HCT116 (cell line): ENCODE measurements at regions not wholly inside any gene's neighbourhood (a gene's known extent, or its start where the extent isn't known, plus 50 kb on each side); places are given as distances from the start of the nearest gene placed in this dataset.

Experiments used
- ATAC-seq: fragments of 200-7000 bp; cut with Tn5 transposase; 2 replicates; pipeline ENCODE4 v1.9.1; 2020; ENCODE audit warnings: mild to moderate bottlenecking, moderate library complexity
- BruUV-seq: library from RNA; stranded (reverse); fragments of 400-500 nt; replicated peaks from 2 replicates; lab custom pipeline; 2021; lab: Mats Ljungman, UMichigan
- CTCF ChIA-PET: fragments of 300-600 bp; sonication (Branson Sonifier 250); formaldehyde crosslinking; loops from one replicate; lab custom pipeline; 2021; ENCODE audit warnings: antibody characterized with exemption; lab: Charles Lee
- POLR2A ChIA-PET: fragments of 300-600, 350-600 bp; sonication (Branson Sonifier 250); formaldehyde crosslinking; loops from one replicate; lab custom pipeline; 2021; ENCODE audit warnings: antibody characterized with exemption; lab: Charles Lee
- RAD21 ChIA-PET, 2 experiments: fragments of 300-600 bp; sonication (Branson Sonifier 250); formaldehyde crosslinking; loops; one replicate each; lab custom pipeline; 2023; ENCODE audit warnings: low total read pairs in 2 of 2; ENCODE audit not compliant: uncharacterized antibody in 2 of 2, unreplicated experiment in 2 of 2, low non-redundant PET in 1 of 2; lab: Charles Lee
- DNase-seq: peaks from one replicate; pipeline ENCODE4 v3.0.0-alpha.2; 2010; ENCODE audit warnings: low read depth, low spot score
- H2AFZ ChIP-seq: fragments of 200-600 bp; shearing (Covaris generic), sonication (generic); 2 replicates; pipeline ENCODE4 v1.6.1; 2017; ENCODE audit warnings: low read depth, mixed run types, mixed read lengths, antibody characterized with exemption, low read length; ENCODE audit not compliant: poor library complexity, severe bottlenecking
- H3K27ac ChIP-seq: 2 replicates; pipeline ENCODE4 v1.5.1; 2012; ENCODE audit warnings: low read depth, low read length
- H3K27me3 ChIP-seq: fragments of 200-600 bp; sonication (generic); 2 replicates; pipeline ENCODE4 v1.6.1; 2016; ENCODE audit warnings: mixed run types, low read length, mixed read lengths; ENCODE audit not compliant: insufficient read depth
- H3K36me3 ChIP-seq, 2 experiments: fragments of 200-500 bp in 1 of 2; fragments of 200-600 bp in 1 of 2; sonication (Bioruptor generic) in 1 of 2; sonication (generic) in 1 of 2; 2 replicates each; pipeline versions ENCODE4 v1.5.1 to v1.6.1; 2014 to 2016; ENCODE audit warnings: low read length in 2 of 2, inconsistent platforms in 1 of 2, mixed read lengths in 1 of 2, mixed run types in 1 of 2; ENCODE audit not compliant: insufficient read depth in 2 of 2, control insufficient read depth in 1 of 2
- H3K4me1 ChIP-seq, 2 experiments: fragments of 200-600 bp in 1 of 2; sonication (generic) in 1 of 2; 2 replicates each; pipeline versions ENCODE4 v1.5.1 to v1.6.1; 2012 to 2017; ENCODE audit warnings: low read length in 2 of 2, inconsistent platforms in 1 of 2, mild to moderate bottlenecking in 1 of 2, mixed read lengths in 1 of 2, mixed run types in 1 of 2, moderate library complexity in 1 of 2; ENCODE audit not compliant: insufficient read depth in 2 of 2, control insufficient read depth in 1 of 2
- H3K4me2 ChIP-seq: fragments of 200-600 bp; sonication (generic); 2 replicates; pipeline ENCODE4 v1.6.1; 2017; ENCODE audit warnings: mixed run types, low read length, mixed read lengths
- H3K4me3 ChIP-seq, 2 experiments: fragments of 200-600 bp in 1 of 2; sonication (generic) in 1 of 2; replicated peaks in 1 of 2; 2 replicates each; pipeline ENCODE4 v1.5.1; 2011 to 2016; ENCODE audit warnings: low read length in 2 of 2, control low read depth in 1 of 2, low read depth in 1 of 2, mild to moderate bottlenecking in 1 of 2, mixed read lengths in 1 of 2, mixed run types in 1 of 2
- H3K79me2 ChIP-seq: fragments of 200-600 bp; sonication (generic); 2 replicates; pipeline ENCODE4 v1.6.1; 2017; ENCODE audit warnings: mild to moderate bottlenecking, mixed run types, low read length, moderate library complexity, mixed read lengths; ENCODE audit not compliant: insufficient read depth
- H3K9ac ChIP-seq: fragments of 200-600 bp; sonication (generic); 2 replicates; pipeline ENCODE4 v1.6.1; 2016; ENCODE audit warnings: low read length, mixed read lengths
- H3K9me2 ChIP-seq: fragments of 200-600 bp; sonication (generic), shearing (Covaris generic); 2 replicates; pipeline ENCODE4 v1.6.1; 2017; ENCODE audit warnings: mixed run types, mild to moderate bottlenecking, moderate library complexity; ENCODE audit not compliant: insufficient read depth
- H3K9me3 ChIP-seq, 2 experiments: fragments of 200-500 bp in 1 of 2; fragments of 200-600 bp in 1 of 2; sonication (Bioruptor generic) in 1 of 2; sonication (generic) in 1 of 2; 2 replicates each; pipeline ENCODE4 v1.6.1; 2014 to 2017; ENCODE audit warnings: low read length in 2 of 2, mixed read lengths in 2 of 2, inconsistent platforms in 1 of 2, low read depth in 1 of 2, mild to moderate bottlenecking in 1 of 2, mixed run types in 1 of 2, moderate library complexity in 1 of 2; ENCODE audit not compliant: control insufficient read depth in 1 of 2, insufficient read depth in 1 of 2
- H4K20me1 ChIP-seq: fragments of 200-600 bp; sonication (generic), shearing (Covaris generic); 2 replicates; pipeline ENCODE4 v1.6.1; 2017; ENCODE audit warnings: mixed run types, mild to moderate bottlenecking, moderate library complexity; ENCODE audit not compliant: insufficient read depth
- CTCF ChIP-seq, 3 experiments: fragments of 200-600 bp in 1 of 3; sonication (generic) in 1 of 3; IDR thresholded peaks in 2 of 3; conservative IDR thresholded peaks in 1 of 3; 2 replicates each; pipeline ENCODE4 v1.5.1; 2012 to 2017; ENCODE audit warnings: low read depth in 2 of 3, low read length in 2 of 3, antibody characterized with exemption in 1 of 3, borderline replicate concordance in 1 of 3, control low read depth in 1 of 3, mild to moderate bottlenecking in 1 of 3, mixed read lengths in 1 of 3, mixed run types in 1 of 3, moderate library complexity in 1 of 3; ENCODE audit not compliant: insufficient read depth in 1 of 3
- EGR1 ChIP-seq: IDR thresholded peaks from 2 replicates; pipeline ENCODE4 v1.6.1; 2012; ENCODE audit warnings: low read depth
- EZH2 ChIP-seq: fragments of 200-600 bp; sonication (generic); IDR thresholded peaks from 2 replicates; pipeline ENCODE4 v1.6.1; 2017; ENCODE audit warnings: antibody characterized with exemption, mixed run types
- EZH2phosphoT487 ChIP-seq: fragments of 200-600 bp; IDR thresholded peaks from 2 replicates; pipeline ENCODE4 v1.6.1; 2018; ENCODE audit warnings: antibody characterized with exemption, borderline replicate concordance
- FOSL1 ChIP-seq: IDR thresholded peaks from 2 replicates; pipeline ENCODE4 v1.6.1; 2012; ENCODE audit warnings: low read depth
- JUND ChIP-seq: IDR thresholded peaks from 2 replicates; pipeline ENCODE4 v1.6.1; 2012
- MAX ChIP-seq: IDR thresholded peaks from 2 replicates; pipeline ENCODE4 v1.6.1; 2012
- POLR2A ChIP-seq: IDR thresholded peaks from 2 replicates; pipeline ENCODE4 v1.7.0; 2011; ENCODE audit warnings: borderline replicate concordance; ENCODE audit not compliant: insufficient read depth, insufficient read length; ENCODE audit errors: extremely low read depth
- REST ChIP-seq: IDR thresholded peaks from 2 replicates; pipeline ENCODE4 v1.6.1; 2012; ENCODE audit warnings: low read depth
- SP1 ChIP-seq: IDR thresholded peaks from 2 replicates; pipeline ENCODE4 v1.6.1; 2012; ENCODE audit warnings: low read depth
- SRF ChIP-seq: IDR thresholded peaks from 2 replicates; pipeline ENCODE4 v1.6.1; 2012; ENCODE audit warnings: low read depth
- TCF7L2 ChIP-seq: IDR thresholded peaks from 2 replicates; pipeline ENCODE4 v1.7.0; 2011; ENCODE audit warnings: borderline replicate concordance, inconsistent platforms; ENCODE audit not compliant: insufficient read depth, insufficient read length; ENCODE audit errors: extremely low read depth
- YY1 ChIP-seq: IDR thresholded peaks from 2 replicates; pipeline ENCODE4 v1.6.1; 2011; ENCODE audit warnings: low read length, low read depth, moderate library complexity, mild to moderate bottlenecking; ENCODE audit not compliant: insufficient replicate concordance; ENCODE audit errors: extremely low read depth
- ZBTB33 ChIP-seq: IDR thresholded peaks from 2 replicates; pipeline ENCODE4 v1.6.1; 2011; ENCODE audit warnings: mild to moderate bottlenecking, low read length, moderate library complexity; ENCODE audit not compliant: insufficient replicate concordance; ENCODE audit errors: extremely low read depth
- ZFX ChIP-seq: fragments of 450-650 bp; IDR thresholded peaks from 2 replicates; pipeline ENCODE4 v1.6.1; 2017
- ZNF274 ChIP-seq: fragments of 200-500 bp; sonication (Bioruptor generic); IDR thresholded peaks from 2 replicates; pipeline ENCODE4 v1.6.1; 2014; ENCODE audit warnings: mild to moderate bottlenecking, low read depth, low read length, inconsistent platforms
- intact Hi-C: fragments of 100-400 bp; cut with micrococcal nuclease; formaldehyde crosslinking; loops from 2 replicates; pipeline ENCODE4 v1.10.0; 2022
- TF ChIP-seq, protein P1 (sequence below): IDR thresholded peaks from 2 replicates; pipeline ENCODE4 v1.6.1; 2012

DNA sequence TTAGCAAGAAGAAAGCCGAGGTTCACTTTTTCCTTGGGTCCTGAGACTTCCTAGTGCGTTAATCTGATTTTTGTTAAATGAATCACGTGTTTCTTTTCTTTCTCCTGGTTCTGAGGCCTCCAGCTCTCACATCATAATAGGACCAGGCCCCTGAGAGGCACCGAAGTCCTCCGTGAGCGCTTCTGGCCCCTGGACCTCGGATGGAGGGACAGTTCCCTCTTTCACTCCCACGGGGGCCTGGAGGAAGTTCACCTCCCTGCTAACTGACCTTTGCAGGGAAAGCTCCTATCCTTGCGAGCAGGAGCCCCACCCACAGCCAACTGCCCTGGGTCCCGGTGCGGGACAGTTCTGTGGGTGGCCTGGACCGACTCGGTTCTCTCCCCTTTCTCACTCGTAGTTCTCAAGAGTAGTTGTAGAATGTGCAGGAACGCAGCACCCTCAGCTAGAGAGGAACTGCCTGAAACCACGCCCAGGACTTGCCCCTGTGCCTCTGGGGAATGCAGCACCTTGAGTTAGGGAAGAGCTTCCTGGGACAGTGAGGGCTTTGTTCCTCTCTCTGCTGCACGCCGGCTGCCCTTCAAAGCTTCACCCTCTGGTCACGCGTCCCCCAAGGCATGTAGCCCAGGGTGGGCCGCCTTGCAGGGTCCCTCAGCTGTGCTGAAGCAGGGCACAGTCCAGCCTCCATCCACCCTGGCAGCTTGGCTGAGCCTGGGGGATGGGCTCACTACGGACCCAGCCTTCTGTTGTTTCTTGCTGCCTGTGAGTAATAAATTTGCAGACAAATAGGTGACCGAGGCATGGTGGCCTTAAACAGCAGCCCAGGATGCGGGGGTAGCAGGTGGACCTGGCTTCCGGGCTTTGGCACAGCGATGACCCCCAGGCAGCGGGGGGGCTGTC is 264.6 kb downstream of the ADGRD1 start:
- H3K27ac ChIP-seq, result no peak overlapping the region; the same call in 1 of the 2 replicates
- no peak overlapping the region for H2AFZ ChIP-seq
- ATAC-seq (peak; percentile 77), DNase-seq (no peak)
- no peaks in the 10 kb centered on the region for H3K9me2 ChIP-seq
- H3K9ac ChIP-seq, result peak overlapping the region; percentile 25
- POLR2A ChIA-PET, result no interaction called here
- no TSS peak for BruUV-seq
- H3K4me2 ChIP-seq, result peak overlapping the region; percentile 69
- peak overlapping the region in 1 of 2 experiments; percentile 41; a peak in 2 of 4 replicates for H3K4me3 ChIP-seq
- RAD21 ChIA-PET, result no interaction called here
- H3K36me3 ChIP-seq, result no peaks in the 10 kb centered on the region
- TF ChIP-seq POLR2A, result no peak
- no peak for TF ChIP-seq MAX
- TF ChIP-seq REST, result no peak
- TF ChIP-seq EZH2phosphoT487, result no peak
- no peak for TF ChIP-seq TCF7L2
- TF ChIP-seq YY1, result no peak
- no peak for TF ChIP-seq ZNF274
- no peak for TF ChIP-seq SRF
- TF ChIP-seq SP1, result no peak
- TF ChIP-seq CTCF (IDR thresholded peaks at IDR 0.05 in 2 of 3, conservative IDR thresholded peaks at IDR 0.05 in 1 of 3; ENCODE audit: borderline replicate concordance in 1 of 3, insufficient read depth in 1 of 3, low read depth in 2 of 3, low read length in 2 of 3), result no peak
- TF ChIP-seq, protein P1, sequence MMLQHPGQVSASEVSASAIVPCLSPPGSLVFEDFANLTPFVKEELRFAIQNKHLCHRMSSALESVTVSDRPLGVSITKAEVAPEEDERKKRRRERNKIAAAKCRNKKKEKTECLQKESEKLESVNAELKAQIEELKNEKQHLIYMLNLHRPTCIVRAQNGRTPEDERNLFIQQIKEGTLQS, result no peak
- no peak for TF ChIP-seq ZFX
- TF ChIP-seq EGR1, result no peak
- no peak for TF ChIP-seq FOSL1
- no peak for TF ChIP-seq JUND
- no peak for TF ChIP-seq EZH2
- TF ChIP-seq ZBTB33, result no peak
- no peaks in the 10 kb centered on the region for H3K27me3 ChIP-seq
- no peaks in the 10 kb centered on the region for H4K20me1 ChIP-seq
- peaks cover 9 to 14% of the 10 kb centered on the region in 2 experiments; a peak in 3 of 4 replicates for H3K4me1 ChIP-seq
- H3K79me2 ChIP-seq, result no peaks in the 10 kb centered on the region
- intact Hi-C loops, result no loop called here
- no peaks in the 10 kb centered on the region for H3K9me3 ChIP-seq
- CTCF ChIA-PET, result interaction anchor here (0.8 kb wide), 2 partner anchors 58 to 86 kb away, joined by 3 read pairs; no protein-coding TSS in a partner anchor
